KG1 (cell line): ENCODE measurements at regions not wholly inside any gene's neighbourhood (a gene's known extent, or its start where the extent isn't known, plus 50 kb on each side); places are given as distances from the start of the nearest gene placed in this dataset.
"Not testable (repeated sequence)": the region's sequence is repeated elsewhere in the genome, so short reads cannot be mapped to it uniquely, and the experiment has no call there.

Experiments
- DNase-seq: peaks from one replicate; lab custom pipeline; 2025; lab: John Stamatoyannopoulos, UW

- no peak for DNase-seq
Measured at GRCh38 chr15:93358166-93359059, 269.4 kb upstream of the RGMA start.

- no peak for DNase-seq
Measured at GRCh38 chr15:93348711-93349545, 259.9 kb upstream of the RGMA start.

DNA sequence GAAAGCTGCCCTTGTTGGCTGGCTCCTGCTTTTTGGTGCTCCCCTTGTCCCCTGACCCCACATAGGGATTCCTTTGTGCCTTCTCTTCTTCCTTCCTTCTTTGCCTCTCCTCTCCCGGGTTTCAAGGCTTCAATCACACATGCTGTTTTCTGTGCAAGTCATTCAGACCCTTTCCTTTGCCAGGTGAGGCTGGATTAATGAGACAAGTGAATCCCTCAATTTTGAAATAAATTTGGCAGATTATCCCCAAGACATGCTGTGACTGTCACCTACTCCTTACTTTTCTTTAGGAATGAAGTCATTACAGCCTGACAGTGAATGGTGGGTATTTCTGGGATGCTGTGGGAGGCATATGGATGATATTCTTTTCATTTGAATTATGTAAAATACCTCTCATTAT, 259.0 kb upstream of the RGMA start:
- no peak for DNase-seq

DNA sequence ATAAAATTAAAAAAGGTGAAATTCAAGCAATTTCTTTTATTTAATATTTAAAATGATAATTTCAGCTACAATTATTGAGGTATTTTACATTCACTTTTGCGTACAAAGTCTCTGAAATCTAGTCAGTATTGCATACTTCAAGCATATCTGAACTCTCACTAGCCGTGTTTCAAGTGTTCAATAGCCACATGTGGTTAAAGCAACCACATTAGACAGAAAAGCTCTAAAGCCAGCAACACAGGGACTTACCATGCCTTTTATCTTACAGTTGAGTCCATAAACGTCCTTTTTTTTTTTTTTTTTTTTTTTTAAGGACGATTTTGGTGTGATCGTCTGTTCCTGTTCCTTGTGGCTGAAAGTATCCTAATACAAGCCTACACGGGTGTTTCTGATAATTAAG, 257.0 kb upstream of the RGMA start:
- no peak for DNase-seq

DNA sequence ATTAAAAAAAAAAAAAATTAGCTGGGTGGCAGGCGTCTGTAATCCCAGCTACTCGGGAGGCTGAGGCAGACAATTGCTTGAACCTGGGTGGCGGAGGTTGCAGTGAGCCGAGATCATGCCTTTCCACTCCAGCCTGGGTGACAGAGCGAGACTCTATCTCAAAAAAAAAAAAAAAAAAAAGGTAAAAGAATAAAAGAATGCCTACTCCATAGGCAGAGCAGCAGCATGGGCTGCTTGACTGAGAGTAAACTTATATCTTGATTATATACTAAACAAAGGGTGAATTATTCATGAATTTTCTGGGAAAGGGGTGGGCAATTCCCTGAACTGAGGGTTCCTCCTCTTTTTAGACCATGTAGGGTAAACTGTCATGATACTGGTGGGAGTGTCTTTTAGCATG, 254.4 kb upstream of the RGMA start:
- DNase-seq: not testable (repeated sequence)

GRCh38 chr15:93341164-93341563, 252.2 kb upstream of the RGMA start:
- no peak for DNase-seq

DNA sequence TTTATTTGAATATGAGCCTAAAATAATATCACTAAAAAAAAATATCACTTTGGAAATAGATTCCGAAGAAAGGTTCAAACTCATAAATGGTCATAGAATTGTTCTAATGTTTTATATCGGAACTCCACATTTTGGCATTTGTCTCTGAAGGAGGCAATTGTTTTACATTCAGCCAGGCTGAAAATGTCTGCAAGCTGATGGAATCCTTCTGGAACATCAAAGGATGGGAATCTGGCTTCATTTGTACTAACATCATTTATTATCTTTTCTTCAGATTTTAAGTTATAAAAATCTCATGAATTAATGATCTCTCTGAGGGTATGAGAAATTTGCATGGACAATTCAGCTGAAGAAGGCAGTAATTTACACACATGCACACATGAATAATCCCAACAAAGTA, 251.4 kb upstream of the RGMA start:
- DNase-seq: no peak

DNA sequence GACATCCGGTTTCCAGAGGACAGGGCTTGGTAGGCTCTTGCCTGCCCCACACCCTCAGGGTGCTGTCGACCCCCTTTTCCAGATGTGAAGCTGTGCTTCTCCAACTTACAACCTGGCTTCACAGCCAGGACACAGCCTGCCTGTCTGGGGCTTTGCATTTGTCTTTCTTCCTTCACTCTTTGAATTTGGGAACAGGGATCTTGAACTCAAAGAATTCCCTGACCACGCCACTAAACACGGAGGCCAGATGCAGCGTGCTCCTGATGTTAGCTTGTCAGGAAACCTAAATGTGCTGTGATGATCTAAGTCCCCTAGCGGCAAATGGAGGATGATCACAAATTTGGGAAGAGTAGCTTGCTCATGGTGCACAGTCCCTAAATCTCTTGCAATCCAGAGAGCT, 244.8 kb upstream of the RGMA start:
- no peak for DNase-seq

DNA sequence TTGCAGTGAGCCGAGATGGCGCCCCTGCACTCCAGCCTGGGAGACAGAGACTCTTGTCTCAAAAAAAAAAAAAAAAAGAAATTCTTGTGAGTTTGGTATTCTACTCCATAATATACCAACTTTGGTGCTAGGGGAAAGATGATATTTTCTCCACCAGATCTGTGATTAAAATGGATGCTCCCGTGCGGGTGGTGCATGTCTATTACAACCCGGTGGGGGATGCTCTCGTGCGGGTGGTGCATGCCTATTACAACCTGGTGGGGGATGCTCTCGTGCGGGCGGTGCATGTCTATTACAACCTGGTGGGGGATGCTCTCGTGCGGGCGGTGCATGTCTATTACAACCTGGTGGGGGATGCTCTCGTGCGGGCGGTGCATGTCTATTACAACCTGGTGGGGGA, 244.1 kb upstream of the RGMA start:
- DNase-seq: not testable (repeated sequence)

- DNase-seq: no peak
Measured at GRCh38 chr15:93332168-93332553, 243.2 kb upstream of the RGMA start.

- DNase-seq: no peak
Measured at GRCh38 chr15:93331545-93332167, 242.6 kb upstream of the RGMA start.

- no peak for DNase-seq
Measured at GRCh38 chr15:93330912-93331544, 242.0 kb upstream of the RGMA start.

- no peak for DNase-seq
Measured at GRCh38 chr15:93327364-93327763, 238.4 kb upstream of the RGMA start.

GRCh38 chr15:93324186-93324975, 235.4 kb upstream of the RGMA start:
- DNase-seq: no peak

DNA sequence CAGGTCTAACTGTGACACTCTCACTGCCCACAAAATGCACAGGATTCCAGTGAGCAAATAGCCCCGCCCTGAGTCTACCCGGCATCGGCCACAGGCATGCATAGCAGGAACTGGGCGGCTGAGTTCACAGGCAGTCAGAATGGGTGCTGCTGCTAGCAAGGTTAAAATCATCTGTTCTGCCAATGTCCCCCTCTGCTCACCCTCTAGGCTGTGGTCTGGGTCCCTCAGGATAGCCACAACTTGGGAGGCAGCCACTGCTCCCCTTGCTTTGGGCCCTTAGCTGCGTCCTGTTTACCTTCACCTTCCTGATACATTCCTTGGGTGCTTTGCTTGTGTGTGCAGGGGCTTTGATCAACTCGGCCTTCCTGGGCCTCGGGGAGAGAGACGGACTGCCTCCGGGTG, 232.9 kb upstream of the RGMA start:
- DNase-seq: no peak

DNA sequence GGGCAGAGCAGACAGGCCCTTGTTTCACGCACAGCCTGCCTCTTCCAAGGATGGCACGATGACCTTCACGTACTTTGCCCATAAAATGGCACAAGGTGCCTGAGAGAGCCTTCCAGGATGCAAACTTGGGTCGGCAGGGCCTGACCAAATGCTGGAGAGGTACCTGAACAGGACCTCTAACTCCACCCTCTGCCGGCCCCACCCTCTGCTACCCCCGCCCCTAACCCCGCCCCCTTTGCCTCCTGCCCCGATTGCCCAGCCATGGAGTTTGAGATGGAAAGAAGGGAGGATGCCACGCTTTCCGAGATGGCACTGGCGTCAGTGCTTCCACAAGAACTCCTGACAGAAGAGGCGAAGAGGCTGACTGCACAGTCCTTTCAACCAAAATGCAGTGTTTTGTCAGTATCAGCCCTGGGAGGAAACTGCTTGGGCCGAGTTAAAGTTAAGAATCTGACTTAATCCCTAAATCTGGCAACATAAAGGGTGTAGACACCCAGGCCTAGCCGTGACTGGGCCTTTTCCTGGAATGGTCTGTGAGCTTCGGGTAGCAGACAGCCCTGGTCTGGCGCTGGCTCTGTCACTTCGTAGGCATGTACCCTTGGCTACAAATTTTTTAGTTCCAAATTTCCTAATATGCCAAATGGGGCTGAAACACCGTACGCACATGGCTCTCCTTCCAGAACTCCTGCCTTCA, 230.3 kb upstream of the RGMA start:
- no peak for DNase-seq

DNA sequence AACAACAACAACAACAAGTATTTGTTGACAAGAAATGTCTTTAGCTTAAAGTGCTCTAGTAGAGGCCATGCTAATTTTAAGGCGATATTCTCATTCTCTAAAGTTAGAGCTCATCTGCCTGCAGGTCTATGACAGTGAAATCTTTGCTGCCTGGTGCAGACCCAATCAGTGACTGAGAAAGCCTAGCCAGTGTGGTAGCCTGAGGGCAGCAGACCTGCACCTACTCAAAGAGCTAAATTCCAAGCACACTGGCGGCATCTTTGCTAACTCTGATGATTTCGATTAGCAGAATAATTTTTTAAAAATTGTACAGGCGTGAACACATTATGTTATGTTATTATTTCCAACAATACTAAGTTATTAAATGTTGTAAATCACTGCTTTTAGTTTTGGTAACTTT, 228.8 kb upstream of the RGMA start:
- no peak for DNase-seq

- no peak for DNase-seq
Measured at GRCh38 chr15:93314245-93314644, 225.2 kb upstream of the RGMA start.

DNA sequence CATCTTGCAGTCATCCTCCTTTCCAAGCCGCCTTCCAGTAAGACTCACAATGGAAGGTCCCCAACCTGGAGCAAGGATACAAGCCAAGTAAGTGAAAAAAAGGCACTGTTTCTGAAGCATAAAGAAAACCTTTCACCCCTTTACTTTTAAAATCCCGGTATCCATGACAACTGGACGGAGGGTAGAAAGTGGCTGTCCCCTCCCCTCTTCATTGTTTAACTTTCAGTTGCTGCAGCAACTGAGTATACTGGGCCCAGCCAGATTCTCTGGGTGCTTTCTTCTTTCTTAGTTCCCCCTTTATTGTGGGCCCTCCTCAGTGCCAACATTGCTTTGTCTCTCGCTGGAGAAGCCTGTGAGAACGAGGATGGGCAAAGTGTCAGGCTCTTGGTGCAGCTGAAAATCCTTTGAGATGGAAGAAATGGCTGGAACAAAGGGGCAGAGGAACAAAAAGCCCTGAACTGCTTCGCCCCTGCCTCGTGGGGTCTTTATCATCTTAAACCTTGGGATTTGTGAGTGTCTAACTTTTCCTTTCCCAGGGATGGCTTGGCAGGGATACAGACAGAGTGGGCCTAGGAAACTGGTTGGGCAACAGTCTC, 224.0 kb upstream of the RGMA start:
- DNase-seq: no peak

DNA sequence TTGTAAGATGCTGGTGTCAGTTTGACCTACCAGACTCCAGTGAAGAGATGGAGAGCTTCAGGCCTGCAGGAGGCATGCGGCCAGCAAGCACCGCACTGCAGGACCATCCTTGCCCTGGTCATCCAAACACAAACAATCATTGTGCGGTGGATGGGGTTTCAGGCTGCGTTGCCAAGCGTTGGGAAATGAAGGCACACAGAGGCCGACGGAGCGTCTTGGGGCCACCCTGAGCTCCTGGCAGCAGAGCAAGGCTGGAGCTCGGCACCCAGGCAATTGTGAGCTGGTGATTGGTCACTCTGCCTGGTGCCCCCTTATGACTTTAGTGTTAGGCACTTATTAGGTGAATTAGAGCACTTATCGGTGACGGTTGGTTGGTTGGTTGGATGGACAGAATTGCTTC, 222.6 kb upstream of the RGMA start:
- no peak for DNase-seq
